Mesenteric fat pad (tissue), 1 donor: ENCODE measurements at regions not wholly inside any gene's neighbourhood (a gene's known extent, or its start where the extent isn't known, plus 50 kb on each side); places are given as distances from the start of the nearest gene placed in this dataset.
"Not testable (repeated sequence)": the region's sequence is repeated elsewhere in the genome, so short reads cannot be mapped to it uniquely, and the experiment has no call there.

Source experiments
- DNase-seq: peaks from one replicate; pipeline ENCODE4 v3.0.0-alpha.2; 2020; ENCODE audit warnings: low spot score
- donor health status: DM: yes; HTN: yes; CAD: no.

DNA sequence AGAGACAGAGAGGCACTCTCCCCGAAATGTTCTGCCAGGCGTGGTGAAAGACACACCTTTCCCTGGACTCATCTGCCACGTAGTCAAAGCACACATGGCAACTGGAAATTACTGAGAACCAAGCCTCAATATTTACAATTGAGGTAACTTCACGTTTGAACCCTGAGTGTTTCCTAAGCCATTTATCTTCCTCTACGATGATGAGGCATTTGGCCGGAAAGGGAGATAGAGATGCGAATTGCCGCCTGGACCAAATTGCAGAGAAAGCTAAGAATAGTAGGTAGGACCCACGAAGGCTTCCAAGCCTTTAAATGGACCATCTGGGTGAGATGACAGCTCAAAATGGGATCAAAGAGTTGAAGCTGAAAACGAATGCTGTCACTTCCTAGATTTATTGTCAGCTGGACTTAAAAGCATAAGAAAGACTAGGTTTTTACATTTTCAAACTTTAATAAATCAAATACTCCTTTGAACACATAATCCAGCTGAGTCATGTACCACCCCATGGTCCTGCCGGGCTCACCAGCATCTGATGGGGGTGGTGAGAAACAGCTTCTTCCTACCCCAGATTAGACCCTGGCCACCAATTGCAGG is 135.6 kb upstream of the LYZL2 start:
- no peak for DNase-seq

DNA sequence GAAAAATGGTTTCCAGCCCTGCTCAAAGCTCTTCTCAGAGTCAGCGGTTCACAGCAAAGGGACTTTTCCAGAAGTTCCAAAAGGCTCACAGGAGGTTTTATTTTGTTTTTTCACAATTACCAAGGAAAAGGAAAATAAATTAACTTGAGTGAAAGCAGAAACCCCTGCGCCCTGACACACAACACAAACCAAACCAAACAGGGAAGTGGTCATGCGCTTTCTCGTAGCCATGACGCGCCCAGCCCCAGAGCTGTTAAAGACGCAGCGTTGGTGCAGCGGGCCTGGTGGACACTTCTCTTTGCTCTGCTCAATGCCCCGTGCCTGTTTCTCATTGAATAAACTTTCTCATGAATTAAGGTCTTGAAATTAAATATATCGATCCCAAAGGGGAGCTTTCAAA is 134.4 kb upstream of the LYZL2 start:
- no peak for DNase-seq

DNA sequence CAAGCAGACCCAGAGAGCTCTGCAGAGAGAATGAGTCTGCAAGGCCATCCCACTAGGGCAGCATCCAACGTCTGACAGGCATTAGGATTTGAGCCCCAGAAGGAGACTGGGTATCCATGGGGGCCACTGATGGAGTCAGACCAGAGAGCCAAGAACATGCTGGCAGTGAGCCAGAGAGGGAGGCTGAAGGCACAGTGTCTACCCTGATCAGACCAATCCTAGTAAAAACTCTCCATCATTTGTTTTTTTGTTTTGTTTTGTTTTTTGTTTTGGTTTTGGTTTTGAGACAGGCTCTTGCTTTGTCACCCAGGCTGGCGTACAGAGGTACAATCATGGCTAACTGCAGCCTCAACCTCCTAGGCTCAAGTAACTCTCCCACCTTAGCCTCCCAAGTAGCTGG is 133.1 kb upstream of the LYZL2 start:
- no peak for DNase-seq

DNA sequence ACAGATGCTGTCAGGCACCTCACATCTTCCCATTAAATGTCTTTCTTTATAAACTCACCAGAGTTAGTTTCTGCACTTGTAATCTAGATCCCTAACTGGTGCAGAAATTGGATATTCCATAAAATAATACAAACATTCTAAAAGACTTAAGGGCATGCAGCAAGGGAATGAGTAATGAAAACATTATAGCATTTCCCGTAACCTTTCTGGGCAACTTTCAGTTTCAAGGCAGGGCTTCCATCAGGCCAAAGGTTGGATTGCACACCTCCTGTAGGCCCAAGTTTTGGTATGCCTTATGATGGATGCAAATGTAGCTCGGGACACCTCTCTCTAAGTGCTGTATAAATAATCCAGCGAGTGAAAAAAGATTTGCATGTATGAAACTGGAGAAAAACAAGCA is 129.9 kb upstream of the LYZL2 start:
- DNase-seq = no peak

DNA sequence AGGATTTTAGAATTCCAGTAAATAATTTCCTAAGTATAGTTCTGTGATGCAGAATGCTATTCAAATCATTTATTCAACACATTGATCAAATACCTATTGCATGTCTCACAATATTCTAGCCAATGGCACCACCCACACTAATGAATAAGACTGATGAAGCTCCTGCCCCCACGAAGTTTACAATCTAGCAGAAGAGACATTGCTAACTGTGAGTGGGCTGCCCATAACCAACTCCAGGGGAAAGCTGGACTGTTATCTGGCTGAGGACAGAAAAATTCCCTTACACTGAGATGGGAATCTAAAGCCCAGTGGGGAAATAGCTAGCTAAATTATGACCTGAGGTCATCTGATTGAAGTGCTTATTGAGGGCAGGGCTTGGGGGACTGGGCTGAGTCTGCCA is 128.8 kb upstream of the LYZL2 start:
- DNase-seq = no peak

DNA sequence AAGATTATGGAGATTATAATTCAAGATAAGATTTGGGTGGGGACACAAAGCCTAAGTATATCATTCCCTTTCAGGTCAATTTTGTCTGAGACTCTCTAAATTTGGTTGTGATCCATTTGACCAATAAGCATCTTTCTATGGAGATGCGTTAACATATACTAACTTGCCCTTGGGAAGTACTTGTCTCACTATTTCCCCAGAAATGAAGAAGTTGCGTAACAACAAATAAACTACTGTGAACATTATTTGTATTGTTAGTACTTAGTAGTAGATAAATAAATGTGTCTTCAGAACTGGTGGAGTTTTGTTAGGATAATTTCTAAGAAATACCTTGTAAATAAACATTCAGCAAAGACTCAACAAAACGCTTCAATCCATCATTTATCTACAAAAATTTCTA is 127.3 kb upstream of the LYZL2 start:
- DNase-seq = no peak

DNA sequence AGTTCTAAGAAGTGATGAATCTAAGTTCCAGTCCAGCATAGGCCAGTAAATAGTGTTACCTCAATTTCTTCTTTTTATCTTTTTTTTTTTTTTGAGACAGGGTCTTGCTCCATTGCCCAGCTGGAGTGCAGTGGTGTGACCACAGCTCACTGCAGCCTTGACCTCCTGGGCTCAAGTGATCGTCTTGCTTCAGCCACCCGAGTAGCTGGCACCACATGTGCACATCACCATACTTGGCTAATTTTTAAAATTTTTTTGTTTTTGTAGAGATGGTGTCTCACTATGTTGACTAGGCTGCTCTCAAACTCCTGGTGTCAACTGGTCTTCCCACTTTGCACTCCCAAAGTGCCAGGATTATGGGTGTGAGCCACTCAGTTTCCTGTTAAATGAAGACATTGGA is 126.6 kb upstream of the LYZL2 start:
- DNase-seq = no peak

DNA sequence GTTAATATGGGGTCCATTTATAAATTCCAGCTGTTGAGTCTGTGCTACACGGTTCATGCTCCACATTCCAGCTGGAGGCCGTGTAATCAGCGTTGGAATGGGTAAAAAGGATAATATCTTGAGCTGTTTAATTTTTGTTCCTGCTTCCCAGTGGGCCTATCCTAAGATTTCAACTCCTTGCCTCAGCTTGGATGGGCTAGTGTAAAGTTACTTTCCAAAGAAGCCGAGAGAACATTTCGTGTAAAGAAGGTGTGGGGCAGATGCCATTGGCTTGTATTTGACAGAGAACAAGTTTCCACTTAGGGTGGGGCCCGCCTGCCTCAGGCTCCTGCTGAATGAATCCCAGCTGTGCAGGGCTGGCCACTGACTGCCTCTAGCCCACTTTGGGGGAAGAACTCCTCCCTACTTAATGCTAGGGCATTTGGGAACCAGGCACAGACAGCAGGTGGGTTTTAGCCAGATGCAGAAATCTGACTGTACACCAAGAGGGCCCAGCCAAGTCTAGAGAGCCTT is 125.9 kb upstream of the LYZL2 start:
- no peak for DNase-seq

DNA sequence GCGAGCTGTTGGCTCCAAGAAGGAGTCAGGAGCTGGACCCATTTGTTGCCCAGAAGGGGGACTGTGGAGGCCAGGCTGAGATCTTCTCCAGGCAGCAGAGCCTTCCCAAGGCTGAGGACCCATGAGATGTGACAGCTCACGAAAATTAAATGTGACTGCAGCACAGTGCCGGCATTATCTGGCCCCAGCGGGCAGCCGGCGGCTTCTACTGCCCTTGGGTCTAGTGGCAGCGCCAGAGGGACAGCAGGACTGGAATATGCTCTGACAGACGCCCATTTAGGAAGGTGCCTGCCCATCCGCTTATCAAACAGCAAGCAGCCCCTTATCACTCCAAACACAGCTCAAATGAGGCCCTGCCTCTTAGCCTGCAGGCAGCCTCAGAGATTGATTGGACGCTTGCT is 122.9 kb upstream of the LYZL2 start:
- DNase-seq = no peak

DNA sequence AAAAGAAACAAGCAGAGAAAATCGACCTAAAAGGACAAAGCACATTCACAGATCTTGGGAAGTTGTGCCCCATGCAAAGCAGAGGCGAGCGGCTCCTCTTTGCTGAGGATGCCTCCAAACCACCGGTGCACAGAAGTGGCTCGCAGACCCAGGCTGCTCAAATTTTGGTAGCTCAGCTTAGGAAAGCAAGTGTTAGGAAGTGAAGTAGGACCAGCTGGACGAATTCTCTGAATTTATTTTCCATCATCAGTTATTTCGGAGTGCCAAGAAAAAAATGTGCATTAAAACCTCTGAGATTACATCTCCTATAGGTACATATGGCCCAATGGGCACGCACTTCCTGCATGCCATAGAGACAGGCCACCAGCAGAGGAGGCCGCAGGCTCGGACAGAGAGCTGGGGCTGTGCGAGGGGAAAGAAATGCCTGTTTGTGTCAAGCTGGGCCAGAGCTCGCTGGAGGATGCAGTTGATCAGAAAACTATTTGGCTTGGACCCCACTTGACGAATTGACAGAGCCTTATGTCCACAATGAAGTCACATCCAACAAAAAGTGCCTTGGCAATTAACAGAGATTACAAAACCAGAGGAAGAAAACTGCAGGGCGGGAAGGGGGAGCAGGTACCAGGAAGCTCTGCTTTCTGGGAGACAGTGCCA is 122.3 kb upstream of the LYZL2 start:
- peak; percentile 94 for DNase-seq

DNA sequence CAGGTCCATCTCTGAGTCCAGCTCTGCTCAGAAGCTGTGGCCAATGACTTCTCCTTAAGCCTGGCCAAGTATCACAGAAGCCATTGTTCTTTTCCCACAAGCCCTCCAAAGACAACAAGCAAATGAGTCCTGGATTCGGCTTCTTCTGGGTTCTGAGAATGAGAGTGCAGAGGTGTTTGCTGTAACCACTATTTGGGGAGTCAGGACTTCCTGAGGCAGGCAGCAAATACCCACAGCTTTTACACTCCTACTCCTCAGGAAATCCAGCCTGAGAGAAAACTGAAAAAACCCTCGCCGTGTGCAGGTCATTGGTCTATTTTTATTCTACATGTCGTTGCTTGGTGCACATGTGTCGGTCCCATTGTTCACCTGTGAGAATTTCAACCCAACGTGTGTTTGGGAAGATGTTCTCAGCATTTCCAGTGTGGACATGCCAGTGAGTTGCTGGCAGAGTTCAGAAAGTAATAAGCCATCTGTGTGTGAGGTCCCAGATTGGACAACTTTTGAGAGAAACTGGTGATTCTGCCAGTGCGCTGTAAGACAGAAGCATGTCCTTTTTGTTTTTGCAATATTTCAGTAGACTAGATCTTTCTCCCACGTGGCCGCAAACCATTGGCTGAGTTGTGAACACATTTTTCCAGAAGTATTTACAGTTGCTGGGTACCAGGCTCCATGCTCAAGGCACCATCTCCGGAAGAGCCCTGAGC is 121.6 kb upstream of the LYZL2 start:
- no peak for DNase-seq

DNA sequence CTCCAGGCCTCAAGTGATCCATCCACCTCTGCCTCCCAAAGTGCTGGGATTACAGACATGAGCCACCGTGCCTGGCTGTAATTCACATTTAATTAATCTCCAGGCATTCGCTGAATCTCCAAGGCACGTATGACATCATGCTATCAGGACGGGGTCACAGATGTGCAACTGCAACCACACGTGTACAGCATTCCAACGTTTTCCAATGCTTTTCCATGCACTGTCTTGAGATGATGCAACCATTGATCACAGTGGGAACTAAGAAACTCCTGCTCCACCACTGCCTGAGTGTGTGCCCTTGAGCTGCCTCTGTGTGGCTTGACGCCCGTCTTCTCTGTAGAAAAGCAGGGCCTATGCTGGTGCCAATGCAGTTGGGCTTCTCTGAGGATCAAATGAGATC is 119.8 kb upstream of the LYZL2 start:
- DNase-seq = no peak

DNA sequence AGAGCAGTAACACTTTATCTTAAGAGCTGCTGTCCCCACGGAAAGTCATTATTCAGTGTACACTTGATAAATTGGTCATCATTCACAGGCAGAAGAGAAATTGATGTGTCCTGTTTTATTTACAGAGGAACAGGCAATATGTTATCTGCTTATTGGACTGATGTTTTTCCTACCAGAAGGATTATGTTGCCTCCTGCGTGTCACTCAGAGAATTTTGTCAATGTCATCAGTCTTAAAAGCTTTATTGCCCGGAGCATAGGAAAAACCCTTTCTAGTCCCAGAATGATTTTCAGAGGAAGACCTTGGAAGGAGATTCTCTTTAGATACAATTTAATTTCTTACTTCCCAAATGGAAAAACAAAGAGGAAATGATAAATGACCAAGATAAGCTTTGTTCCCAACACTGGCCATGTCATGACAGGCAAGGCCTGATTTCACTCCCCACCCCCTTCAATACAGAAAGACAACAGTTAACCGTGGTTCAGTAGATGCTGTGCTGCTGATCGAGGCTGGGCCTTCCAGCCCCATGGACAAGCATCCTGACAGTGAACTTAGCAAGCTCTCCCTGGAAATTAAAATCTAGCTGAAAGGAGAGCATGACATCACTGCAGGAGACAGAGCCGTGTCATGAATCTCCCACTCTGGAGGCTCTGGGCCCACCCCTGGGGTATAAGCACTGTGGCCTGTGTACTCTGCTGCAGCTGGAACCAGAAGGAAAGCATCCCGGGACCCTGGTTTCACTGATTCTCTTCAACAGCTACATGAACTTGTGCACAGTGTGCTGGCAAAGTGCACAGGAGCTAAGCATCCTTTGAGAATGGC is 118.8 kb upstream of the LYZL2 start:
- no peak for DNase-seq

DNA sequence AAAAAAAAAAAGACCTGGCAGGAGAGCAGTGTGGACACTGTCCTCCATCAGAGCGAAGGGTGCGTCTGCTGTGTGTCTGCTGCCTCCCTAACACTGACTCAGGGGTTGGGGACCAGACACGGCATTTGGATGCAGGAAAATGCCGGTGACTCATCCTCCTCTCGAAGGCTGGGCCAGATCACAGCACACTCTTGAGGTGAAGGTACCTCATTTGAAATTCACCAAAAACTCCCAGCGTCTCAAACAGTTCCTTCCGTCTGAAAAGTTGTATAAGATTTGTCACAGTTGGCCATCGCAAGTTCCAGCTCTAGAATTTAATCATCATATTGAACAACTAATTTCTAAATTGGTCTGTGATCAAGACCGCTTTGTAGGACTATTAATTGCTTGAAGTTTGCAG is 118.1 kb upstream of the LYZL2 start:
- DNase-seq = no peak

DNA sequence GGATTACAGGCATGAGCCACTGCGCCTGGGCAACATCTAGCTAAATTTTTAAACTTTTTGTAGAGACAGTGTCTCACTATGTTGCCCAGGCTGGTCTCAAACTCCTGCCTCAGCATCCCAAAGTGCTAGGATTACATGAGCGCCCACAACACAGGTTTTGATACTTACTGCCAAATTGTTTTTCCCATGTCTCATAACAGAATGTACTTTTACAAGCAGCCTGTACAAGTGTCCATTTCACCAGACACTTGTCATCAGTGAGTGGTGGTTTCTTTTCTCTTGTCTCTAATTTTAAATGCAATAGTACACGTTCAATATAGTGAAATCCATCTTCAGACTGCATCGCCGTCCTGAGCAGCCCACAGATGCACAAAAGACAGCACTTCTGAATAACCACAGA is 116.4 kb upstream of the LYZL2 start:
- no peak for DNase-seq

DNA sequence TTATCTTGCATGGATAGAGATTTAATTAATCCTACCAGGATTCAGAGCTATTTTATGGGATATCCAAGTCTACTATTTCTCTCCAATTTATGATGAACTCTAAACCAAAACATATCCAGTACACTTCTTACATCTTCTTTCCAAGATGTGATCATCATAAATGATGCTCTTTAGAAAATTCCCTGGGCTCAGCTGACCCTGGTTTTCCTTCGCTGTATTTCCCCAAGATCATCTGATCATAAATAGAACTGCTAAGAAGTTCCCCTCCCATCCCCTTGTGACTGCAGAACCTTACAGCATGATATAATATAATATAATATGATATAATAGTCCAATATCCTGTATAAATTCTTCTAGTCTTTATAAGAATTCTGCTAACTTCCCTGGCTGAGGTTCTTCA is 114.6 kb upstream of the LYZL2 start:
- DNase-seq = no peak

DNA sequence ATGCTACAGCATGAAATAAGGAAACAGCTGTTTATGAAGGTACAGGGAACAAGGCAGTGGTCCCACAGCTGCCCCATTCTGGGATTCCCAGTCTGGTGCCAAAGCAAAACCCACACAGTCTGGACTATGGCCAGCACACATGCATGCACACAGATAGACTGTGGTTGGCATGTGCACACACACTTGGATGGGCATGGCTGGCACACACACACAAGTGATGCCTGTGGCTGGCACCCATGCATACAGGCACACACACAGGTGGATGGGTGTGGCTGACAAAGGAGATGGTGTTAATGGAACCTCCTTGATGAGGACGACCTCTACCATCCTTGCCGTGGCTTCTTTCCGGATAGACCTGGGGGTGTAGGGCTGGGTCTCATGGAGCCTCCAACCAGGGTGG is 114.0 kb upstream of the LYZL2 start:
- no peak for DNase-seq

DNA sequence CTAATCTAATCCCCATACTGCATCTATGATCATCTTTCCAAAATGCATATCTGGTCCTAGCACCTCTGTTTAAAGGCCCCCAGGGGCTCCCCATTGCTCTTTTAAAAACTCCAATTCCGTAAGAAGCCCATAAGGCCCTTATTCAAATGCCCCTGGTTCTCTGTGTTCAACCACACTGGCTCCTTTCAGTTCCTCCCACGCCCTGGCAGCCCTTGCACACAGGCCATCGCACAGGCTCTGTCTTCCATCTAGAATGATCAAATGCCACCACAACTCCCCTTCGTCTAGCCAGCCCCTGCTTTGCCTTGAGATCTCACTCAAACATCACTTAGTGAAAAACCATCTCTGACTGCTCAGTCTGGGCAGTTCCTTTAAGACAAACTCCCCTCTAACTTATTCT is 112.9 kb upstream of the LYZL2 start:
- no peak for DNase-seq

DNA sequence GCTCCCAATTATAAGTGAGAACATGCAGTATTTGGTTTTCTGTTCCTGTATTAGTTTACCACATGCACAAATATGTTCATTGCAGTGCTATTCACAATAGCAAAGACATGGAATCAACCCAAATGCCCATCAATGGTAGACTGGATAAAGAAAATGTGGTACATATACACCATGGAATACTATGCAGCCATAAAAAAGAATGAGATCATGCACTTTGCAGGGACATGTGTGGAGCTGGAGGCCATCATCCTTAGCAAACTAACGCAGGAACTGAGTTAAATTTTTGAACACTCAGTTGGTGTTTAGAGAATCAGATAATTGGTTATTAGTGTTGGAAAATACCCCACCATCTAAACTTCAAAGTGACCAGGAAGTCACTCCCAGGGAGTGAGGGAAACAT is 111.2 kb upstream of the LYZL2 start:
- DNase-seq = not testable (repeated sequence)

DNA sequence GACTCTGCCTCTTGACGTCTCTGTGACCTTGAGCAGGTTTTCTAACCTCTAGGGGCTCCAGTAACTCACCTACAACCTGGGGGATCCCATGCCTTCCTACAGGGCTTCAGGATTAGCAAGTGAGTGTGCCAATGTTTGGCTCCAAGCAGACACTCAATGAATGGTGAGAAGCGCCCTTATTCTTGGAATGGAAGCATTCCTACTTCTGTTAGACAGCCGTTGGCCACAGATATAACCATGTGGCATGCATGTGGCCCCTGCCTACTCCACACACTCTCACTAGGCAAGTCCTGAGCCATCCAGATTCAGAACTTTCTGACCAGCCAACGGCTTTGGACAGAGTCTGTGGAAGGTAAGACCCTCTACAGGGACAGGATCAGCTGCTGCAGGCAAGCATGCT is 108.9 kb upstream of the LYZL2 start:
- DNase-seq = peak; percentile 1

DNA sequence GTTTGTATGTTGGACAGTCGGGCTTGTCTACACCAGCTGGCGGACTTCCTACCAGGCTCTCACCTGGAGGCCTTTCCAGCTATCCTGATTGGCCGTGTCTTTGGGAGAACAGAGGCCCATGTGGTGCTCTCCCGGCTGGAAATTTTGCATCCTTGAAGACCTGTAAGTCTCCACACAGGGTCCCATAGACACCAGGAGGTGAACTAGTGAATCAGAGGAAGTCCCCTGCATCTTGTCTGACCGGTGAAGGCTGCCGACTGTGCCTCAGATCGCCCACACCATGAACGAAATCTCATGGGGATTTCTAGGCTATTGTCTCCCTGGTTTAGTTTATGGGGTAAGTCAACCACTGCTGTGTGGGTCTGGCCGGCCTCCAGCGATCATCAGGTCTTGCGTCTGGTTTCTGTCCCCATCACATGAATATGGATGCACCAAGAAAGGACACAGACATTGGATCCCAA is 108.4 kb upstream of the LYZL2 start:
- peak; percentile 87 for DNase-seq
